ENCODE measurements at regions not wholly inside any gene's neighbourhood (a gene's known extent, or its start where the extent isn't known, plus 50 kb on each side); places are given as distances from the start of the nearest gene placed in this dataset.
"Not testable (repeated sequence)": the region's sequence is repeated elsewhere in the genome, so short reads cannot be mapped to it uniquely, and the experiment has no call there.

DNA sequence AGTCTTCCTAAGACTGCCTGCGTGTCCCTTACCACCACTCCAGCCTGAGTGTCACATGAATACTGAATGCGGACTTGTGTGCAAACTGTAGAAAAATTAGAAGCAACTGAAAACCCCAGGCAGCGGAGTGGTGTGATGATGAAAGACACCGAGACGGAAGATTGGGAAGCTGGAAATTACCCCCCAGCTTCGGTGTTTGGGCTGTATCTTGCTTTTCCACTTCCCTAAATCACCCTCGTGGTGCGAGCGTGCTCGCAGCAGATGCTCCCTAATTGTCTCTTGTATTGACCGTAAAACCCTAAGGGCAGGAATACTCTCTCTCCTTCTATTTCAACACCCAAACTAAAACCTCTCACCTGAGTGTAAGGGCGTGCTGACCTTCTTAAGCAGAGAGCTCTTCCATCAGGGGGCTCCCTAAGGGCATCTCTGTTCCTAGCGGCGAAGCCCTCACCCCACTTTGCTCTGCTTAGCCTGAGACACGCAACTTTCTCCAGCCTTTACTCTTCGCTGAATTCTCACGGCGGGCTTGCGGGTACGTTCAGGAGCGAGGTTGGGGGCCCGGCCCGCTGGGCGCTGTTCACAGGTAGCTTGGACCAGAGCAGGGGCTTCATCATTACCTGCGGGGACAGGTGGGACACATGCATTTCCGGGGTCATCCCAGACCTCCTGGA is 62.4 kb downstream of the CRYBB2 start:
- no peak for DNase-seq (ENCODE audit: low spot score)
- Mint-ChIP-seq H3K4me1 (ENCODE audit: low read depth) (peaks cover 7% of the 10 kb centered on the region), H3K27me3 (ENCODE audit: low read depth) (peaks cover 63% of the 10 kb centered on the region), H3K4me3 (ENCODE audit: unreplicated experiment) (peak overlapping the region; percentile 62), H3K27ac (ENCODE audit: unreplicated experiment) (no peak overlapping the region), H3K9me3 (ENCODE audit: low read depth) (no peaks in the 10 kb centered on the region), H3K36me3 (ENCODE audit: low read depth) (peaks cover 2% of the 10 kb centered on the region)
- TF ChIP-seq, protein P1, sequence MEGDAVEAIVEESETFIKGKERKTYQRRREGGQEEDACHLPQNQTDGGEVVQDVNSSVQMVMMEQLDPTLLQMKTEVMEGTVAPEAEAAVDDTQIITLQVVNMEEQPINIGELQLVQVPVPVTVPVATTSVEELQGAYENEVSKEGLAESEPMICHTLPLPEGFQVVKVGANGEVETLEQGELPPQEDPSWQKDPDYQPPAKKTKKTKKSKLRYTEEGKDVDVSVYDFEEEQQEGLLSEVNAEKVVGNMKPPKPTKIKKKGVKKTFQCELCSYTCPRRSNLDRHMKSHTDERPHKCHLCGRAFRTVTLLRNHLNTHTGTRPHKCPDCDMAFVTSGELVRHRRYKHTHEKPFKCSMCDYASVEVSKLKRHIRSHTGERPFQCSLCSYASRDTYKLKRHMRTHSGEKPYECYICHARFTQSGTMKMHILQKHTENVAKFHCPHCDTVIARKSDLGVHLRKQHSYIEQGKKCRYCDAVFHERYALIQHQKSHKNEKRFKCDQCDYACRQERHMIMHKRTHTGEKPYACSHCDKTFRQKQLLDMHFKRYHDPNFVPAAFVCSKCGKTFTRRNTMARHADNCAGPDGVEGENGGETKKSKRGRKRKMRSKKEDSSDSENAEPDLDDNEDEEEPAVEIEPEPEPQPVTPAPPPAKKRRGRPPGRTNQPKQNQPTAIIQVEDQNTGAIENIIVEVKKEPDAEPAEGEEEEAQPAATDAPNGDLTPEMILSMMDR (IDR thresholded peaks at IDR 0.05) = no peak

DNA sequence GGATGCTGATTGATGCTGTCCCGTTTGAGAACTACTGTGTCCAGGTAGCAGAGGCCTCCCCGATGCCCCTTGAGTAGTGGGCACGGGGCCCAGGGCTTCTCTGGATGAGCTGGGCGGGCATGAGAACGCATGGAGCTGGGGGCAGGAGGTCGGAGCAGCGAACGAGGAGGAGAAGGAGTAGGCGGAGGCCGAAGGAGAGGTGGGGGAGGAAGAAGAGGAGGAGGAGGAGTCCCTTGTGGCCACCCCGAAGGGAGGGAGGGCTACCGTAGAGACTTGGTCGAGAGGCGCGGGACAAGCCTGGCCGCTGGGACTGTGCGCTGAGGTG is 62.9 kb downstream of the CRYBB2 start:
- no peaks in the 10 kb centered on the region for H3K9me3 Mint-ChIP-seq (ENCODE audit: low read depth)
- H3K27me3 Mint-ChIP-seq (ENCODE audit: low read depth) = peaks cover 63% of the 10 kb centered on the region
- peaks cover 7% of the 10 kb centered on the region for H3K4me1 Mint-ChIP-seq (ENCODE audit: low read depth)
- H3K36me3 Mint-ChIP-seq (ENCODE audit: low read depth) = peaks cover 2% of the 10 kb centered on the region
- peak overlapping the region; percentile 62 for H3K4me3 Mint-ChIP-seq (ENCODE audit: unreplicated experiment)
- no peak overlapping the region for H3K27ac Mint-ChIP-seq (ENCODE audit: unreplicated experiment)
- DNase-seq (ENCODE audit: low spot score) = no peak
- TF ChIP-seq, protein P1 (IDR thresholded peaks at IDR 0.05) = no peak

DNA sequence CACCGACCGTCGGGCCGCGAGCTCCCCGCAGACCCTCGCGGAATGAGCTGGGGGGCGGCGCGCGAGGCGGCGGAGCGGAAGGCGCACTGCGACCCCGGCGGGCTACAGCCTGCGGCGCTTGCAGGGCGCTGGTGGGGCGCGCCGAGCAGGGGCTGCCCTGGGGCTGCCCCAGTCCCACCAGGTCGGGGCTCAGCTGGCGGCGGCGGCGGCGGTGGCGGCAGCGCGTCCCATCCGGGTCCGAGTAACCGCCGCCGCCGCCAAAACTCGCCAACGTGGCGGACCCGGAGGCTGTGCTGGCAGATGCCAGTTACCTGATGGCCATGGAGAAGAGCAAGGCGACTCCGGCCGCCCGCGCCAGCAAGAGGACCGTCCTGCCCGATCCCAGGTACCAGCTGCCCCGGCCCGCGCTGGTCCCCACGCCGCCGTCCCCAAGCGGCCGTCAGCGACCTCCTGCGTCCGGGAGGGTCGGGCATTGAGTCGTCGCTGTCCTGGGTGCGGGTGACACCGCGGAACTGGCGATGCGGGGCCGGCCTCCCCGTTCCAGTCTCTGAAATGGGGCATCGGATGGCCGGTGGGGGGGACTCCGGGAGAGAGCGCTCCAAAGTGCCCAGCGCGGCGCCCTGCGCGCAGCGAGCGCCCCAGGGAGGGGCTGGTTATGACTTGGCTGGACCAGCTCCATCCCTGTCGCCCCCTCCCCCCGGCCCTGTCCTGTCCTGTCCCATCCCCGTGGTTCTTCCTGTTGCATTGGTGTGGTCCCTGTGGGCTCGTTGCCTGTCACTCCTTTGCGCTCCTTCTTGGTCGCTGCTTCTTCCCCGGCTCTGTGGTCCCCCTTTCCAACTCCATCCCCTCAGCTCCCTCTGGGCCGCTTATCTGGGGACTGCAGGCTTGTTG is 63.5 kb downstream of the CRYBB2 start:
- Mint-ChIP-seq H3K27me3 (ENCODE audit: low read depth) (peaks cover 65% of the 10 kb centered on the region), H3K4me1 (ENCODE audit: low read depth) (peaks cover 7% of the 10 kb centered on the region)

DNA sequence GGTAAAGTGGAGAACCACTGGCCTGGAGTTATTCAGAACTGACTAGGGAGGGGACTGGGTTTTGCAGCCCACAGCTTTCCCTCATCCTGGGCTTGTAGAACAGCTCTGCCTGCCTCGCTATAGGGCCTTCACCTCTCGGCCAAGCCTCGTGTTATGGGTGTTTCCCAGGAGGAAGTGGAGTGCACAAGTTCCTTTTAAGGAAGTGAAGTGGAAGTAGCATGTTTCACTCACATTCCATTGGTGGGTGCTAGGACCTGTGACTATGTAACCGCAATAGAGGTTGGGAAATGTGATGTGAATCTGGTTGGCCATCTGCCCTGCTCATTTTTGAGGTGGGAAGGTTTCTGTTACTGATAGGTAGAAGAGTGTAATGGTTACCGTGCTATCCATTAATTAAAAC is 69.0 kb downstream of the CRYBB2 start:
- H3K9me3 Mint-ChIP-seq (ENCODE audit: low read depth); H3K27ac Mint-ChIP-seq (ENCODE audit: unreplicated experiment); H3K36me3 Mint-ChIP-seq (ENCODE audit: low read depth); H3K4me1 Mint-ChIP-seq (ENCODE audit: low read depth); DNase-seq (ENCODE audit: low spot score); H3K4me3 Mint-ChIP-seq (ENCODE audit: unreplicated experiment): not testable (repeated sequence)
- peaks cover 43% of the 10 kb centered on the region for H3K27me3 Mint-ChIP-seq (ENCODE audit: low read depth)

More for the DNA sequence above, 63.5 kb downstream of the CRYBB2 start:
- H3K36me3 Mint-ChIP-seq (ENCODE audit: low read depth) = peaks cover 2% of the 10 kb centered on the region
- H3K4me3 Mint-ChIP-seq (ENCODE audit: unreplicated experiment) = peak overlapping the region; percentile 23
- no peak overlapping the region for H3K27ac Mint-ChIP-seq (ENCODE audit: unreplicated experiment)
- H3K9me3 Mint-ChIP-seq (ENCODE audit: low read depth) = no peaks in the 10 kb centered on the region
- TF ChIP-seq, protein P1 (IDR thresholded peaks at IDR 0.05) = no peak
- DNase-seq (ENCODE audit: low spot score) = no peak

DNA sequence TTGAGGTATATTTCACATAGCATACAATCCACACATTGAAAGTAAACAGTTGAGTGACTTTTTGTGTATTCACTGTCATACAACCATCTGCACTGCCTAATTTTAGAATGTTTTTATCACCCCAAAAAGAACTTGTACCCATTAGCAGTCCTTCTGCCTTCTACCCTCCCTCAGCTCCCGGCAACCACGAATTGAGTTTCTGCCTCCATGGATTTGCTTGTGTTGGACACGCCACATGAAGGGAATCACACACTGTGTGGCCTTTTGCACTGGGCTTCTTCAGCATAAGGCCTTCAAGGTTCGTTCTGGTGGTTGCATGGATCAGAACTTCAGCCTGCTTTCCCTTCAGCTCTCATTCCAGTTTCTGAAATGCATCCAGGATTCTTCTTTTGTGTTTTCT is 82.5 kb downstream of the CRYBB2 start:
- H3K4me1 Mint-ChIP-seq (ENCODE audit: low read depth); H3K4me3 Mint-ChIP-seq (ENCODE audit: unreplicated experiment); H3K9me3 Mint-ChIP-seq (ENCODE audit: low read depth); DNase-seq (ENCODE audit: low spot score); H3K36me3 Mint-ChIP-seq (ENCODE audit: low read depth); H3K27ac Mint-ChIP-seq (ENCODE audit: unreplicated experiment): not testable (repeated sequence)
- H3K27me3 Mint-ChIP-seq (ENCODE audit: low read depth) = peaks cover 38% of the 10 kb centered on the region

DNA sequence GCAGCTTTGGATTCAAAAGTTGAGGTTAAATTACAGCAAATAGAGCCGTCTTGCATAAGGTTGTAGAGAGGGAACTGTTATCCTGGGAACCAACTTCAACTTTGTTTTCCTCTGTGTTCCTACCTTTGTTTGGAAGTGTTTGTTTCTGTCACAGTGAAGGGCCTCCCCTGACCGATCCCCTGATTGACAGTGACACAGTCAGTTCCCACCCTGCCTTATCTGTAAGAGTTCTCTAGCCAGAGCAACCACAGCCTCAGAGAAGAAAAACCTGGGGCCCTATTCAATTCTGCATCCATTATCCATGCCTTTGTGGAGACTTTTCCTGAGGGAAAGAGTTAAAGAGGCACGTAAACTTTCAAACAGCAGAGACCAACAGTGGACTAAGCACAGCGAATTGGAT is 90.1 kb downstream of the CRYBB2 start:
- DNase-seq (ENCODE audit: low spot score); H3K4me3 Mint-ChIP-seq (ENCODE audit: unreplicated experiment); H3K36me3 Mint-ChIP-seq (ENCODE audit: low read depth); H3K27ac Mint-ChIP-seq (ENCODE audit: unreplicated experiment); H3K4me1 Mint-ChIP-seq (ENCODE audit: low read depth); H3K9me3 Mint-ChIP-seq (ENCODE audit: low read depth): not testable (repeated sequence)
- H3K27me3 Mint-ChIP-seq (ENCODE audit: low read depth) = peaks cover 37% of the 10 kb centered on the region

DNA sequence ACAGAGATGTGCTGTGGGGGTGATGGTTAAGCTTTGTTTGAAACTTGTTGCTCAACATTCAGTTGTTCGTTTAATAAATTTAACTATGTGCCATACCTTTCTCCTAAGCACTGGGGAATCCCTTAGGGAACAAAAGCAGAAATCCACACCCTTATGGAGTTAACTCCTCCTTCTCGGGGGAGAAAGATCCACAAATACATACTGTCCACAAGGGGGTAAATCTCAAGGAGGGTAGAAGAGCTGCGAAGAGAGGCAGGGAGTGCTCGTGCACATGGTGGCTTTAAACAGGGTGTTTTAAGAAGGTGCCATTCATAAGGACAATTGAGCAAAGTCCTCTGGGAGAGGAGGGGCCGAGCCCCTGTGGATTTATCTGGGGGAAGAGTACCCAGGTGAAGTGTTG is 92.5 kb downstream of the CRYBB2 start:
- H3K4me3 Mint-ChIP-seq (ENCODE audit: unreplicated experiment); DNase-seq (ENCODE audit: low spot score); H3K36me3 Mint-ChIP-seq (ENCODE audit: low read depth); H3K27ac Mint-ChIP-seq (ENCODE audit: unreplicated experiment); H3K4me1 Mint-ChIP-seq (ENCODE audit: low read depth); H3K9me3 Mint-ChIP-seq (ENCODE audit: low read depth): not testable (repeated sequence)
- H3K27me3 Mint-ChIP-seq (ENCODE audit: low read depth) = peaks cover 32% of the 10 kb centered on the region

Measured in chondrocyte (in vitro differentiated cells).